ENCODE measurements at regions not wholly inside any gene's neighbourhood (a gene's known extent, or its start where the extent isn't known, plus 50 kb on each side); places are given as distances from the start of the nearest gene placed in this dataset.

GRCh38 chr3:115321400-115321805, 174.3 kb upstream of the ZBTB20 start:
- Histone ChIP-seq H3K27ac (no peak overlapping the region), H3K4me3 (ENCODE audit: low read depth, low read length) (no peak overlapping the region), H3K36me3 (no peaks in the 10 kb centered on the region), H3K9me3 (ENCODE audit: severe bottlenecking) (no peaks in the 10 kb centered on the region), H3K27me3 (ENCODE audit: insufficient read depth, low read depth, severe bottlenecking) (no peaks in the 10 kb centered on the region)
- no peak for TF ChIP-seq CTCF (IDR thresholded peaks at IDR 0.05; ENCODE audit: low read depth, low read length)
- DNase-seq = no peak

GRCh38 chr3:115322901-115323300, 175.8 kb upstream of the ZBTB20 start:
- H3K9me3 ChIP-seq (ENCODE audit: severe bottlenecking) = no peaks in the 10 kb centered on the region
- TF ChIP-seq CTCF (IDR thresholded peaks at IDR 0.05; ENCODE audit: low read depth, low read length) = no peak
- H3K27ac ChIP-seq = no peak overlapping the region
- H3K27me3 ChIP-seq (ENCODE audit: insufficient read depth, low read depth, severe bottlenecking) = no peaks in the 10 kb centered on the region
- no peak overlapping the region for H3K4me3 ChIP-seq (ENCODE audit: low read depth, low read length)
- no peaks in the 10 kb centered on the region for H3K36me3 ChIP-seq
- DNase-seq = no peak

GRCh38 chr3:115323380-115323779, 176.3 kb upstream of the ZBTB20 start:
- Histone ChIP-seq H3K36me3 (no peaks in the 10 kb centered on the region), H3K27ac (no peak overlapping the region), H3K4me3 (ENCODE audit: low read depth, low read length) (no peak overlapping the region), H3K9me3 (ENCODE audit: severe bottlenecking) (no peaks in the 10 kb centered on the region), H3K27me3 (ENCODE audit: insufficient read depth, low read depth, severe bottlenecking) (no peaks in the 10 kb centered on the region)
- no peak for TF ChIP-seq CTCF (IDR thresholded peaks at IDR 0.05; ENCODE audit: low read depth, low read length)
- no peak for DNase-seq

GRCh38 chr3:115324056-115324455, 177.0 kb upstream of the ZBTB20 start:
- no peak for DNase-seq
- no peak for TF ChIP-seq CTCF (IDR thresholded peaks at IDR 0.05; ENCODE audit: low read depth, low read length)
- H3K27me3 ChIP-seq (ENCODE audit: insufficient read depth, low read depth, severe bottlenecking) = no peaks in the 10 kb centered on the region

GRCh38 chr3:115325539-115325938, 178.5 kb upstream of the ZBTB20 start:
- DNase-seq = no peak
- no peak for TF ChIP-seq CTCF (IDR thresholded peaks at IDR 0.05; ENCODE audit: low read depth, low read length)
- Histone ChIP-seq H3K4me3 (ENCODE audit: low read depth, low read length) (no peak overlapping the region), H3K36me3 (no peaks in the 10 kb centered on the region), H3K27ac (no peak overlapping the region), H3K27me3 (ENCODE audit: insufficient read depth, low read depth, severe bottlenecking) (no peaks in the 10 kb centered on the region), H3K9me3 (ENCODE audit: severe bottlenecking) (no peaks in the 10 kb centered on the region)

More at GRCh38 chr3:115324056-115324455, 177.0 kb upstream of the ZBTB20 start:
- H3K27ac ChIP-seq = no peak overlapping the region
- H3K9me3 ChIP-seq (ENCODE audit: severe bottlenecking) = no peaks in the 10 kb centered on the region
- H3K4me3 ChIP-seq (ENCODE audit: low read depth, low read length) = no peak overlapping the region
- H3K36me3 ChIP-seq = no peaks in the 10 kb centered on the region

GRCh38 chr3:115330430-115330829, 183.3 kb upstream of the ZBTB20 start:
- TF ChIP-seq CTCF (IDR thresholded peaks at IDR 0.05; ENCODE audit: low read depth, low read length) = no peak
- Histone ChIP-seq H3K4me3 (ENCODE audit: low read depth, low read length) (no peak overlapping the region), H3K27ac (no peak overlapping the region), H3K9me3 (ENCODE audit: severe bottlenecking) (no peaks in the 10 kb centered on the region), H3K27me3 (ENCODE audit: insufficient read depth, low read depth, severe bottlenecking) (no peaks in the 10 kb centered on the region), H3K36me3 (no peaks in the 10 kb centered on the region)
- DNase-seq = no peak
